Endodermal cell (in vitro differentiated cells): ENCODE measurements at regions not wholly inside any gene's neighbourhood (a gene's known extent, or its start where the extent isn't known, plus 50 kb on each side); places are given as distances from the start of the nearest gene placed in this dataset.

ENCODE experiments used
- DNase-seq: peaks from one replicate; pipeline ENCODE4 v3.0.0-alpha.2; 2017
- H3K27ac ChIP-seq: 2 replicates; pipeline ENCODE4 v1.5.1; 2013; ENCODE audit warnings: mild to moderate bottlenecking, low read depth, low read length, moderate library complexity
- H3K27me3 ChIP-seq: 2 replicates; pipeline ENCODE4 v1.6.1; 2013; ENCODE audit warnings: mild to moderate bottlenecking, low read length, moderate library complexity; ENCODE audit not compliant: insufficient read depth, control insufficient read depth, poor library complexity, severe bottlenecking
- H3K36me3 ChIP-seq: 2 replicates; pipeline ENCODE4 v1.7.0; 2013; ENCODE audit warnings: mild to moderate bottlenecking, low read length, moderate library complexity; ENCODE audit not compliant: control insufficient read depth, insufficient read depth
- H3K4me1 ChIP-seq: one replicate; pipeline ENCODE4 v1.7.0; 2013; ENCODE audit warnings: low read length; ENCODE audit not compliant: control insufficient read depth, insufficient read depth
- H3K4me3 ChIP-seq: 2 replicates; pipeline ENCODE4 v1.5.1; 2013; ENCODE audit warnings: mild to moderate bottlenecking, low read length, moderate library complexity
- H3K9ac ChIP-seq: 2 replicates; pipeline ENCODE4 v1.6.1; 2013; ENCODE audit warnings: mild to moderate bottlenecking, low read length, moderate library complexity; ENCODE audit not compliant: poor library complexity, severe bottlenecking; ENCODE audit errors: extremely low read depth
- H3K9me3 ChIP-seq: 2 replicates; pipeline ENCODE4 v1.6.1; 2013; ENCODE audit warnings: mild to moderate bottlenecking, low read length, moderate library complexity; ENCODE audit not compliant: control insufficient read depth
- H3K27ac Mint-ChIP-seq: 2 replicates; pipeline ENCODE4 v1.8.0; 2020; ENCODE audit warnings: mixed read lengths
- H3K27me3 Mint-ChIP-seq: 2 replicates; pipeline ENCODE4 v1.8.0; 2021; ENCODE audit warnings: mild to moderate bottlenecking, mixed read lengths; ENCODE audit not compliant: insufficient read depth
- H3K36me3 Mint-ChIP-seq: 2 replicates; pipeline ENCODE4 v1.8.0; 2020; ENCODE audit warnings: low read depth, mixed read lengths
- H3K4me1 Mint-ChIP-seq: 2 replicates; pipeline ENCODE4 v1.8.0; 2020; ENCODE audit warnings: mixed read lengths
- H3K4me3 Mint-ChIP-seq: 2 replicates; pipeline ENCODE4 v1.8.0; 2020; ENCODE audit warnings: mild to moderate bottlenecking, moderate library complexity, mixed read lengths
- H3K9me3 Mint-ChIP-seq: 2 replicates; pipeline ENCODE4 v1.8.0; 2020; ENCODE audit warnings: mild to moderate bottlenecking, mixed read lengths
- CTCF ChIP-seq: fragments of 200-600 bp; sonication (generic); conservative IDR thresholded peaks from 2 replicates; pipeline ENCODE4 v1.5.0; 2021; ENCODE audit warnings: antibody characterized with exemption, mild to moderate bottlenecking
- WGBS, 2 experiments: methylation state at CpG; one replicate each; pipeline versions ENCODE4 v1.1.5 to v1.1.7; 2013; ENCODE audit warnings: missing lambda C conversion rate in 2 of 2, mixed read lengths in 1 of 2; ENCODE audit not compliant: insufficient coverage in 1 of 2, insufficient read length in 1 of 2; 5-methylcytosine and 5-hydroxymethylcytosine counted together

- H3K4me1 Mint-ChIP-seq, result no peaks in the 10 kb centered on the region
- H3K9me3 ChIP-seq, result no peaks in the 10 kb centered on the region
- DNase-seq, result no peak
- H3K27me3 ChIP-seq, result no peaks in the 10 kb centered on the region
- H3K36me3 ChIP-seq, result no peaks in the 10 kb centered on the region
- H3K4me3 Mint-ChIP-seq, result no peak overlapping the region
- H3K36me3 Mint-ChIP-seq, result no peaks in the 10 kb centered on the region
- no peak overlapping the region for H3K4me3 ChIP-seq
- TF ChIP-seq CTCF, result no peak
- no peaks in the 10 kb centered on the region for H3K9me3 Mint-ChIP-seq
- H3K27me3 Mint-ChIP-seq, result no peaks in the 10 kb centered on the region
- no peak overlapping the region for H3K27ac Mint-ChIP-seq
- no peak overlapping the region for H3K27ac ChIP-seq
- no peaks in the 10 kb centered on the region for H3K4me1 ChIP-seq
- H3K9ac ChIP-seq, result no peak overlapping the region
These were observed 468.4 kb upstream of the MDFIC2 start for GRCh38 chr3:70780790-70781189.

GRCh38 chr3:70779296-70779695 lies 466.9 kb upstream of the MDFIC2 start:
- Histone ChIP-seq H3K4me1 (no peaks in the 10 kb centered on the region), H3K4me3 (no peak overlapping the region), H3K27me3 (no peaks in the 10 kb centered on the region), H3K9ac (no peak overlapping the region), H3K36me3 (no peaks in the 10 kb centered on the region), H3K9me3 (no peaks in the 10 kb centered on the region), H3K27ac (no peak overlapping the region)
- no peak for TF ChIP-seq CTCF
- Mint-ChIP-seq H3K4me1 (no peaks in the 10 kb centered on the region), H3K9me3 (no peaks in the 10 kb centered on the region), H3K36me3 (no peaks in the 10 kb centered on the region), H3K27ac (no peak overlapping the region), H3K4me3 (no peak overlapping the region), H3K27me3 (no peaks in the 10 kb centered on the region)
- 93 to 97% methylated on average over 4 of the region's 4 CpGs for WGBS, 2 experiments
- no peak for DNase-seq

GRCh38 chr3:70776081-70776480 lies 463.6 kb upstream of the MDFIC2 start:
- Histone ChIP-seq H3K9me3 (no peaks in the 10 kb centered on the region), H3K27me3 (no peaks in the 10 kb centered on the region), H3K9ac (no peak overlapping the region), H3K27ac (no peak overlapping the region), H3K36me3 (no peaks in the 10 kb centered on the region), H3K4me1 (no peaks in the 10 kb centered on the region), H3K4me3 (no peak overlapping the region)
- WGBS, 2 experiments, result 80% methylated on average over 2 of the region's 2 CpGs; no CpG with 5 or more reads in 1 of the 2 experiments
- H3K4me1 Mint-ChIP-seq, result no peaks in the 10 kb centered on the region
- no peak for DNase-seq
- H3K4me3 Mint-ChIP-seq, result no peak overlapping the region
- H3K27me3 Mint-ChIP-seq, result no peaks in the 10 kb centered on the region
- H3K9me3 Mint-ChIP-seq, result no peaks in the 10 kb centered on the region
- no peak overlapping the region for H3K27ac Mint-ChIP-seq
- no peaks in the 10 kb centered on the region for H3K36me3 Mint-ChIP-seq
- TF ChIP-seq CTCF, result no peak
